ENCODE measurements at regions not wholly inside any gene's neighbourhood (a gene's known extent, or its start where the extent isn't known, plus 50 kb on each side); places are given as distances from the start of the nearest gene placed in this dataset.

DNA sequence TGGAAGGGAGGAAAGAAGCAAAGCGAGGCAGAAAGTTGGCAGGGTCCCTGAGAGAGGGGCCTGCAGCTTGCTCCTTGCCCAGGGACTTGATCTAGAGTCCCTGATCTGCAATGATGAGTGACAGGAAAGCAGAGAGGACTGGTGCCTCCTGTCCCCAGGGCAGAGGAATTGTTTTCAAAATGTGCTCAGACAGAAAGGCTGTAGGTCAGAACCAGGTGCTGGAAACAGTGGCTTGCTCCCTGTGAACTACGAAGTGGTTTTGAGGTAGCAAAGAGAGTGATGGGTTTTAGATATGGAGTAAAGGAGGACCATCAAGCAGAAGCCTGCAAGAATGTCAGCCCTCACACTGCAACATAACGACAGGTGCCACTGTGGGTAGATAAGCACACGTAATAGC is 164.9 kb upstream of the SERTAD2 start:
- no peaks in the 10 kb centered on the region for H3K9me3 ChIP-seq (ENCODE audit: low read depth)
- no peak for DNase-seq (ENCODE audit: low read depth in 1 of 2, low spot score in 1 of 2)
- H3K27me3 ChIP-seq, result no peaks in the 10 kb centered on the region
- no peaks in the 10 kb centered on the region for H3K36me3 ChIP-seq
- H3K27ac ChIP-seq, result no peak overlapping the region
- H3K4me1 ChIP-seq (ENCODE audit: low read depth), result no peaks in the 10 kb centered on the region
- H3K4me3 ChIP-seq, result no peak overlapping the region
- TF ChIP-seq, protein P1, sequence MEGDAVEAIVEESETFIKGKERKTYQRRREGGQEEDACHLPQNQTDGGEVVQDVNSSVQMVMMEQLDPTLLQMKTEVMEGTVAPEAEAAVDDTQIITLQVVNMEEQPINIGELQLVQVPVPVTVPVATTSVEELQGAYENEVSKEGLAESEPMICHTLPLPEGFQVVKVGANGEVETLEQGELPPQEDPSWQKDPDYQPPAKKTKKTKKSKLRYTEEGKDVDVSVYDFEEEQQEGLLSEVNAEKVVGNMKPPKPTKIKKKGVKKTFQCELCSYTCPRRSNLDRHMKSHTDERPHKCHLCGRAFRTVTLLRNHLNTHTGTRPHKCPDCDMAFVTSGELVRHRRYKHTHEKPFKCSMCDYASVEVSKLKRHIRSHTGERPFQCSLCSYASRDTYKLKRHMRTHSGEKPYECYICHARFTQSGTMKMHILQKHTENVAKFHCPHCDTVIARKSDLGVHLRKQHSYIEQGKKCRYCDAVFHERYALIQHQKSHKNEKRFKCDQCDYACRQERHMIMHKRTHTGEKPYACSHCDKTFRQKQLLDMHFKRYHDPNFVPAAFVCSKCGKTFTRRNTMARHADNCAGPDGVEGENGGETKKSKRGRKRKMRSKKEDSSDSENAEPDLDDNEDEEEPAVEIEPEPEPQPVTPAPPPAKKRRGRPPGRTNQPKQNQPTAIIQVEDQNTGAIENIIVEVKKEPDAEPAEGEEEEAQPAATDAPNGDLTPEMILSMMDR (IDR thresholded peaks at IDR 0.05; ENCODE audit: low read depth, low read length), result no peak

GRCh38 chr2:64819361-64819760 is 165.6 kb upstream of the SERTAD2 start:
- H3K4me3 ChIP-seq, result no peak overlapping the region
- no peaks in the 10 kb centered on the region for H3K27me3 ChIP-seq
- H3K36me3 ChIP-seq, result no peaks in the 10 kb centered on the region
- no peak overlapping the region for H3K27ac ChIP-seq
- TF ChIP-seq, protein P1 (IDR thresholded peaks at IDR 0.05; ENCODE audit: low read depth, low read length), result no peak
- no peak for DNase-seq (ENCODE audit: low read depth in 1 of 2, low spot score in 1 of 2)
- no peaks in the 10 kb centered on the region for H3K4me1 ChIP-seq (ENCODE audit: low read depth)
- no peaks in the 10 kb centered on the region for H3K9me3 ChIP-seq (ENCODE audit: low read depth)

GRCh38 chr2:64819774-64820688 is 166.3 kb upstream of the SERTAD2 start:
- DNase-seq (ENCODE audit: low read depth in 1 of 2, low spot score in 1 of 2), result no peak
- Histone ChIP-seq H3K36me3 (no peaks in the 10 kb centered on the region), H3K9me3 (ENCODE audit: low read depth) (no peaks in the 10 kb centered on the region), H3K4me3 (no peak overlapping the region), H3K27me3 (no peaks in the 10 kb centered on the region), H3K4me1 (ENCODE audit: low read depth) (no peaks in the 10 kb centered on the region), H3K27ac (no peak overlapping the region)
- TF ChIP-seq, protein P1 (IDR thresholded peaks at IDR 0.05; ENCODE audit: low read depth, low read length), result no peak

DNA sequence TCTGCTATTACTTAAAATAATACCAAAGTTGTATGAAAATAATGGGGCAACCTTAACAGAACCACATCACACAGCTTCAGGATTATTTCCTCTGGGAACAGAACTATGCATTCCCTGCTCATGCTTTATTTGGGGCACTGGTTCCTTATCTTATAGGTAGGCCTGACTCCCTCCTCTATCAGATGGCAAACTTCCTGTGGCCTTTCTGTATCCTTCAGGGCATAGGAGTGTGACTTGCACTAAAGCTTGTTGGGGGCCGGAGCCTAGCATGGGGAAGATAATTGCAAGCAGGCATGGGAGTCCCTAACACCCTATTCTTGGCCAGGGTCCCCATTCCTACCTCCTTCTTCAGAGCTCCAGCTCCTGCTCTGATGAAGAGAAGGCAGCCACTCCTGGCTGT is 167.2 kb upstream of the SERTAD2 start:
- no peak for DNase-seq (ENCODE audit: low read depth in 1 of 2, low spot score in 1 of 2)
- no peaks in the 10 kb centered on the region for H3K27me3 ChIP-seq
- no peaks in the 10 kb centered on the region for H3K36me3 ChIP-seq
- H3K27ac ChIP-seq, result no peak overlapping the region
- H3K4me1 ChIP-seq (ENCODE audit: low read depth), result no peaks in the 10 kb centered on the region
- H3K9me3 ChIP-seq (ENCODE audit: low read depth), result no peaks in the 10 kb centered on the region
- TF ChIP-seq, protein P1 (IDR thresholded peaks at IDR 0.05; ENCODE audit: low read depth, low read length), result no peak
- no peak overlapping the region for H3K4me3 ChIP-seq

- no peaks in the 10 kb centered on the region for H3K36me3 ChIP-seq
- H3K27me3 ChIP-seq, result no peaks in the 10 kb centered on the region
- H3K9me3 ChIP-seq (ENCODE audit: low read depth), result no peaks in the 10 kb centered on the region
- peaks cover 5% of the 10 kb centered on the region for H3K4me1 ChIP-seq (ENCODE audit: low read depth)
- DNase-seq (ENCODE audit: low read depth in 1 of 2, low spot score in 1 of 2), result no peak
- TF ChIP-seq, protein P1 (IDR thresholded peaks at IDR 0.05; ENCODE audit: low read depth, low read length), result no peak
- H3K4me3 ChIP-seq, result no peak overlapping the region
- no peak overlapping the region for H3K27ac ChIP-seq
Observed at GRCh38 chr2:64823794-64824193, 165.4 kb upstream of the SLC1A4 start.
